CD8-positive, alpha-beta memory T cell (primary cell): ENCODE measurements at regions not wholly inside any gene's neighbourhood (a gene's known extent, or its start where the extent isn't known, plus 50 kb on each side); places are given as distances from the start of the nearest gene placed in this dataset.

Source experiments
- CTCF ChIA-PET: fragments of 350-600 bp; sonication (Branson Sonifier 250); formaldehyde crosslinking; loops from one replicate; lab custom pipeline; 2021; ENCODE audit warnings: antibody characterized with exemption; lab: Charles Lee
- POLR2A ChIA-PET: fragments of 350-600 bp; sonication (Branson Sonifier 250); formaldehyde crosslinking; loops from one replicate; lab custom pipeline; 2021; ENCODE audit warnings: antibody characterized with exemption; lab: Charles Lee
- DNase-seq, 5 donors: peaks; one replicate each; pipeline versions ENCODE4 v3.0.0 to v3.0.0-alpha.2; 2020 to 2022; ENCODE audit warnings: mixed read lengths in 1 of 5
- H3K27ac ChIP-seq: one replicate; pipeline ENCODE4 v1.7.0; 2013; ENCODE audit warnings: low read depth, mild to moderate bottlenecking, low read length, moderate library complexity
- H3K27me3 ChIP-seq: 2 replicates; pipeline ENCODE4 v1.7.0; 2013; ENCODE audit warnings: low read length, mild to moderate bottlenecking; ENCODE audit not compliant: insufficient read depth, poor library complexity, severe bottlenecking
- H3K36me3 ChIP-seq: 2 replicates; pipeline ENCODE4 v1.7.0; 2013; ENCODE audit warnings: mild to moderate bottlenecking, low read length, moderate library complexity; ENCODE audit not compliant: insufficient read depth
- H3K4me1 ChIP-seq: 2 replicates; pipeline ENCODE4 v1.7.0; 2013; ENCODE audit warnings: mild to moderate bottlenecking, low read length, moderate library complexity; ENCODE audit not compliant: insufficient read depth
- H3K4me3 ChIP-seq: 2 replicates; pipeline ENCODE4 v1.7.0; 2013; ENCODE audit warnings: mild to moderate bottlenecking, low read length
- H3K9me3 ChIP-seq: 2 replicates; pipeline ENCODE4 v1.7.0; 2013; ENCODE audit warnings: mild to moderate bottlenecking, low read length
- H3K27ac Mint-ChIP-seq, 8 donors: one replicate each; pipeline ENCODE4 v1.8.0; 2020 to 2021; ENCODE audit warnings: mixed read lengths in 8 of 8, mild to moderate bottlenecking in 6 of 8, inconsistent platforms in 3 of 8, moderate library complexity in 3 of 8
- H3K27me3 Mint-ChIP-seq, 2 donors: one replicate each; pipeline ENCODE4 v1.8.0; 2020 to 2021; ENCODE audit warnings: mixed read lengths in 2 of 2, mild to moderate bottlenecking in 1 of 2, moderate library complexity in 1 of 2
- H3K36me3 Mint-ChIP-seq, 3 donors: one replicate each; pipeline ENCODE4 v1.8.0; 2020 to 2021; ENCODE audit warnings: mixed read lengths in 3 of 3, inconsistent platforms in 1 of 3, mild to moderate bottlenecking in 1 of 3
- H3K4me1 Mint-ChIP-seq, 3 donors: one replicate each; pipeline ENCODE4 v1.8.0; 2020 to 2021; ENCODE audit warnings: mixed read lengths in 3 of 3, inconsistent platforms in 1 of 3, mild to moderate bottlenecking in 1 of 3
- H3K4me3 Mint-ChIP-seq, 7 donors: one replicate each; pipeline ENCODE4 v1.8.0; 2020 to 2021; ENCODE audit warnings: mixed read lengths in 7 of 7, mild to moderate bottlenecking in 6 of 7, moderate library complexity in 4 of 7, inconsistent platforms in 2 of 7
- H3K9me3 Mint-ChIP-seq, 5 donors: one replicate each; pipeline ENCODE4 v1.8.0; 2020 to 2022; ENCODE audit warnings: mixed read lengths in 5 of 5, mild to moderate bottlenecking in 3 of 5, moderate library complexity in 2 of 5, inconsistent platforms in 1 of 5

DNA sequence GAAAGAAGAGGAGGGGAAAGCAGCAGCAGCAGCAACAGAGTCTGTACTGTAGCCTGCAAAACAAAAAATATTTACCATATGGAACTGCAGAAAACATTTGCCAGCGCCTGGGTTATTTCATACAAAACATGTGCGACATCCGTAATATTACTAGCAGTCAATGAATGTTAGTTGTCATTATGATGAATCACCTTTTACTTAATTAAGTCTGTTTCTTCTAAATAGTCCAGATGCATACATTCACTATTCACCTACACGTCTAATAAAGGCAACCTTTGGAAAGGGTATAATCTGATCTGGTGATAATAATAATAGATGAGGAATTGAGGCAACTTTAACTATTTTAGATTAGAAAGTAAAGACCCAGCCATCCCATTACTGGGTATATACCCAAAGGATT lies 426.3 kb upstream of the ST6GAL2 start:
- no peak overlapping the region for H3K27ac ChIP-seq
- no peak overlapping the region for H3K27ac Mint-ChIP-seq
- no peaks in the 10 kb centered on the region for H3K27me3 Mint-ChIP-seq
- no peak overlapping the region for H3K4me3 ChIP-seq
- CTCF ChIA-PET: no interaction called here
- no peaks in the 10 kb centered on the region for H3K9me3 ChIP-seq
- POLR2A ChIA-PET: no interaction called here
- no peaks in the 10 kb centered on the region for H3K27me3 ChIP-seq
- no peaks in the 10 kb centered on the region for H3K4me1 ChIP-seq
- peaks cover 2 to 10% (median 4%) of the 10 kb centered on the region in 5 donors for H3K9me3 Mint-ChIP-seq
- no peaks in the 10 kb centered on the region for H3K36me3 ChIP-seq
- no peaks in the 10 kb centered on the region for H3K4me1 Mint-ChIP-seq
- no peak for DNase-seq
- no peak overlapping the region for H3K4me3 Mint-ChIP-seq
- no peaks in the 10 kb centered on the region for H3K36me3 Mint-ChIP-seq

DNA sequence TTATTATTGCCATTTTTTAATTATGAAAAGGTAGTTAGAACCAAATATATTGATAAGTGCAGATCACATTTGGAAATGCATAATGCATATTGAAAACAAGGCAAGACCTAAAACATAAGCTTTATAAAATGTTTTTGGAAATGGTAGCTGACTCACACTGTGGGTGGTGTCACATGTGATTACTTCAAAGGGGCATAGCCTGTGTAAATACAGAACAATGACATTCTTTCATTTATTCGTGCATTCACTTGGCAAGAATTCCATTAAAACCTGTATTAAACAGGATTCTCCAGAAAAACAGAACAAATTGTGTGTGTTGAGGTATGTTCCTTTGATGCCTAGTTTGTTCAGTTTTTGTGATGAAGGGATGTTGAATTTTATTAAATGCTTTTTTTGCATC lies 427.3 kb upstream of the ST6GAL2 start:
- no peak for DNase-seq
- Mint-ChIP-seq H3K36me3 (no peaks in the 10 kb centered on the region), H3K9me3 (peaks cover 2 to 10% (median 4%) of the 10 kb centered on the region in 5 donors), H3K27ac (no peak overlapping the region), H3K4me3 (no peak overlapping the region), H3K27me3 (no peaks in the 10 kb centered on the region), H3K4me1 (no peaks in the 10 kb centered on the region)
- Histone ChIP-seq H3K4me3 (no peak overlapping the region), H3K36me3 (no peaks in the 10 kb centered on the region), H3K9me3 (no peaks in the 10 kb centered on the region), H3K27me3 (no peaks in the 10 kb centered on the region), H3K27ac (no peak overlapping the region), H3K4me1 (no peaks in the 10 kb centered on the region)
- ChIA-PET CTCF (no interaction called here), POLR2A (no interaction called here)

DNA sequence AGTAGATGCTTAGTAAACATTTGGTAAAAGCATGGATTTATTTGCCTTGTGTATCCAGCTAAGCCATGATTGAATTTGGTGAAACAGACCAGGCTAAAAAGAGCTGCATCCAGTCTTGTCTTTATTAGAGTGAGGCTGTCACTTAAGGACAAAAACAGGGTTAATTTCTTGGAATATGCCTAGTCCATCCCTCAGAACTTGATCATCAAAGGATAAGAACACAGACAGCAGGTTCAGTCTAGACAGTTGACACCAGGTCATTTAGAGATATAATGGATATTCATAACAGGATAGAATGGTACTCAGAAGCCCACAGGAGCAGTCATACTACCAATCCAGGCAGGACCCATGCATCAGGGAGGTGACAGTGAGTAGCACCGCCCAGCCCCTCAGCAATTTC lies 434.9 kb upstream of the ST6GAL2 start:
- no peak overlapping the region for H3K27ac Mint-ChIP-seq
- POLR2A ChIA-PET: no interaction called here
- CTCF ChIA-PET: no interaction called here
- H3K9me3 Mint-ChIP-seq: peaks cover 0 to 24% (median 7%) of the 10 kb centered on the region in 5 donors
- Histone ChIP-seq H3K4me3 (no peak overlapping the region), H3K4me1 (no peaks in the 10 kb centered on the region), H3K27ac (no peak overlapping the region), H3K27me3 (no peaks in the 10 kb centered on the region), H3K36me3 (no peaks in the 10 kb centered on the region), H3K9me3 (no peaks in the 10 kb centered on the region)
- DNase-seq: no peak
- peaks cover 0 to 1% (median 0%) of the 10 kb centered on the region in 3 donors for H3K36me3 Mint-ChIP-seq
- H3K4me3 Mint-ChIP-seq: no peak overlapping the region
- no peaks in the 10 kb centered on the region for H3K27me3 Mint-ChIP-seq
- H3K4me1 Mint-ChIP-seq: no peaks in the 10 kb centered on the region

DNA sequence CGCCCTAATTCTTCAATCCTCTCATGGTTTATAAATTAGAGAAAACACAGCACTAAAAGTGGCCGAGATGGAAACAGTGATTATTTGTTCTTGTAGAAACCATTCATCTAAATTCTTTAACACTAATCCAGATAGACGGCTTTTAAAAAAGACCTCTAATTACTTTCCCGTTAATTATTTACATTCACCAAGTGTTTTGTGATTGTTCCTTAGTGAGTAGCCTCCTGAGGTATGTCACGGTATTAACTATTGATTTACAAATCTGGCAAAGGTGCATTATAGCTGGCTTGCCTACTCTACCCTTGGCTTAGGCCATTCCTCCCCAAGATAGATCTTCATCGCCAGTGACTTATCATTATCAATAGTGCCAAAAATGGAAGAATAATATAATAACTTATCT lies 436.4 kb upstream of the ST6GAL2 start:
- POLR2A ChIA-PET: no interaction called here
- Histone ChIP-seq H3K27ac (no peak overlapping the region), H3K4me1 (no peaks in the 10 kb centered on the region), H3K9me3 (no peaks in the 10 kb centered on the region), H3K4me3 (no peak overlapping the region), H3K27me3 (no peaks in the 10 kb centered on the region), H3K36me3 (no peaks in the 10 kb centered on the region)
- H3K27me3 Mint-ChIP-seq: no peaks in the 10 kb centered on the region
- CTCF ChIA-PET: no interaction called here
- peaks cover 0 to 29% (median 7%) of the 10 kb centered on the region in 5 donors for H3K9me3 Mint-ChIP-seq
- H3K27ac Mint-ChIP-seq: no peak overlapping the region
- H3K36me3 Mint-ChIP-seq: peaks cover 0 to 1% (median 0%) of the 10 kb centered on the region in 3 donors
- no peak overlapping the region for H3K4me3 Mint-ChIP-seq
- DNase-seq: no peak
- H3K4me1 Mint-ChIP-seq: no peaks in the 10 kb centered on the region

DNA sequence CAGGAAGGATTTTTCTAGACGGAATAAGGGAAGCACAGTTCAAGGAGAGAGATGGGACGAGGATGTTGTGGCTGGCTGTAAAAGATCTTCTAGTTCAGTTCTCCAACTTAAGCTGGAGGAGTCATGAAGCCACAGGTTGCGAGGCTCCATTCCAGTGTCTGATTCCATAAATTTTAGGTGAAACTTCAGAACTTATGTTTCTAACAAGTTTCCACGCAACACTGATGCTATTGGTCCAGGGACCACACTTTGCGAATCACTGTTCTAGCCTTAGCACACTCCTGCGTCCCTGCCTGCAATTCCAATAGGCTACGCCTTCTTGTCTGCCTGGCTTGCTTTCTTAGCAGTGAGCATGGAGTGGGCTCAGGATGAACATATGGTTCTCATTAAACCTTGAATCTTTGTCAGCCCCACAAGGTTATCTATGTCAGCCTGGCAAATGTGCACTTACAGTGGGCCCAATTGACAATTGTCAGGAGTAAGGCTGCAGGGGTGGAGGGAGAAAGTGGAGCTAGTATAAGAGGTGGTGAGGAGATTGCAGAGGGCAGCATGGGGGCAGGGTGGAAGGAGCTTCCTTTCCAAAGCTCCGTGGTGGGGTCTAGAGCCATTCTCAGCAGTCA lies 438.1 kb upstream of the ST6GAL2 start:
- no peak for DNase-seq
- no peak overlapping the region for H3K4me3 ChIP-seq
- Mint-ChIP-seq H3K9me3 (peaks cover 0 to 29% (median 4%) of the 10 kb centered on the region in 5 donors), H3K27ac (no peak overlapping the region), H3K27me3 (no peaks in the 10 kb centered on the region), H3K4me3 (no peak overlapping the region), H3K36me3 (peaks cover 0 to 1% (median 0%) of the 10 kb centered on the region in 3 donors), H3K4me1 (no peaks in the 10 kb centered on the region)
- CTCF ChIA-PET: no interaction called here
- no peaks in the 10 kb centered on the region for H3K9me3 ChIP-seq
- H3K4me1 ChIP-seq: no peaks in the 10 kb centered on the region
- H3K27me3 ChIP-seq: no peaks in the 10 kb centered on the region
- H3K36me3 ChIP-seq: no peaks in the 10 kb centered on the region
- no peak overlapping the region for H3K27ac ChIP-seq
- POLR2A ChIA-PET: no interaction called here

DNA sequence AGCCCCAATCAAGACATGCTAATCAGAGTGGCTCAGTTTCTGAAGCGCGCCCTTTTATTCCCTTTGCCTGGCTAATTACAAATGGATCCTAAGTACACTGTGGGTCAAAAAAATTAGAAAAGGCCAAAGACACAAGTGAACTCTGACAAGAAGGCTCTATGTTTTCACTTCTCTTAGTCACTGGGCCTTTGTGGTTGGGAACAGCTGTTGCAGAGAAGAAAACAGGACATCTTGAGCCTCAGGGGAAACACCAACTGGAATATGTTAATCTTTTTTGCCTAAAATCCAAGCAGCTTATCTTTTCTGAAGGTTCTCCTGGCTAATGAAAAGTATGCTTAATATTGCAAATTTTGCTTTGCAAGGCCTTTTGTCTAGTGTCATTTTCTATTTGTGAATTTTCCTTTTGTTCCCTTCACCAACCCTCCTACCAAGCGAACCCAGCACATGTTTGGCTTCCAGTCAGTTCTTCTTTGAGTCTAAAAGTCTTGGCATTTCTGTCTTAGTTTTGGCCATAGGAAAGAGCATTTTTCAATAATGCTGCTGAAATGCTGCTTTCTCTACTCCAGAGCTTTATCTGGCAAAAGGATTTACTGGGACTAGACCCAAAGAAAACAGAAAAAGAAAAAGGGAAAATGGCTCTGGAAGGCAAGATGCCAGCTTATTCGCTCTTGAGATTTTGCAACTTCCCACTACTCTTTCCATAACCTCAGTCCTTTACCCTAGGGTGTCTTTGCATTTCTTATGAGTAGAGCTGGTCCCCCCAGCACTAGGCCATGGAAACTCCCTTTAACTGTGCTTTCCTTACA lies 440.2 kb upstream of the ST6GAL2 start:
- no peak overlapping the region for H3K4me3 Mint-ChIP-seq
- no peaks in the 10 kb centered on the region for H3K4me1 Mint-ChIP-seq
- H3K36me3 ChIP-seq: no peaks in the 10 kb centered on the region
- no peak overlapping the region for H3K27ac Mint-ChIP-seq
- no peak overlapping the region for H3K27ac ChIP-seq
- no peaks in the 10 kb centered on the region for H3K27me3 Mint-ChIP-seq
- no peaks in the 10 kb centered on the region for H3K4me1 ChIP-seq
- no peaks in the 10 kb centered on the region for H3K27me3 ChIP-seq
- no peaks in the 10 kb centered on the region for H3K9me3 ChIP-seq
- H3K36me3 Mint-ChIP-seq: peaks cover 0 to 1% (median 0%) of the 10 kb centered on the region in 3 donors
- ChIA-PET CTCF (no interaction called here), POLR2A (no interaction called here)
- H3K9me3 Mint-ChIP-seq: peaks cover 5 to 31% (median 15%) of the 10 kb centered on the region in 5 donors
- DNase-seq: no peak
- no peak overlapping the region for H3K4me3 ChIP-seq

DNA sequence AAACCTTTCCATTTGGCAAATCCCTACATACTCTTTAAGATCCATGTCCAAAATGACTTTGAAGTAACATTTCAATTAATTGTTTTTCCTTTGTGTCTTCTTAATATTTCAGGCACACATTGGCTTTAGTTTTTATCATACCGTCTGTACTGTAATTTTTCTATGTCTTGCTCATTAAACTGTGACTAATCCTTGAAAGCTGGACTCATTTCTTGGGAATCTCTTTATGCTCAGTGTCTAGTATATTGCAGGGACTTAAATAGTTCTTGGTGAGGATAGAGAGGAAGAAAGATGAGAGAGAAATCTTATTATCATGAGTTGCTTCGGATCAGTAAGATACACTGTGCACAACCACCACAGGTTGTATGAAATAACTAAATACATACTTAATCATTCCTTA lies 448.3 kb upstream of the ST6GAL2 start:
- Mint-ChIP-seq H3K36me3 (no peaks in the 10 kb centered on the region), H3K27ac (no peak overlapping the region), H3K27me3 (no peaks in the 10 kb centered on the region), H3K4me3 (no peak overlapping the region), H3K4me1 (no peaks in the 10 kb centered on the region), H3K9me3 (peaks cover 10 to 29% (median 12%) of the 10 kb centered on the region in 5 donors)
- DNase-seq: no peak
- H3K4me3 ChIP-seq: no peak overlapping the region
- ChIA-PET POLR2A (no interaction called here), CTCF (no interaction called here)
- no peaks in the 10 kb centered on the region for H3K36me3 ChIP-seq
- no peaks in the 10 kb centered on the region for H3K27me3 ChIP-seq
- no peak overlapping the region for H3K27ac ChIP-seq
- no peaks in the 10 kb centered on the region for H3K4me1 ChIP-seq
- H3K9me3 ChIP-seq: no peaks in the 10 kb centered on the region

DNA sequence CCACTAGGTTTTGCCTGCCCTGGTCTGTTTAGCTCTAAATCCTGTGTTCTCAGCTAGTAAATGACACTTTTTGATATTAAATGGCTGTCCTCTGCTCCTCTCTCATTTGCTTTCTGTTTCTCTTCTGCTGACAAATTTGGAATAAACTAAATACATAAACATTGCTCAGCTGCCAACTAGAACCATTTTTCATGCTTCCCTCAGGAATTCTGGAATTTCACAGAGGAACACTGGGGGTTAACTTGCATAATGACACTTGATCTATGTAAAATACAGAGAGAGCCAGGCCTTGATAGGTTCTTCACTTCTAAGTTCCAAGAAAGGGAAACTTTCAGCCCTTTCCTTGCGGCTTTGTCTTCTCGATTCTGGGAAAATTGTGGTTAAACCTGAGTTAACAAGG lies 450.6 kb upstream of the ST6GAL2 start:
- Histone ChIP-seq H3K4me3 (no peak overlapping the region), H3K4me1 (no peaks in the 10 kb centered on the region), H3K27ac (no peak overlapping the region), H3K27me3 (no peaks in the 10 kb centered on the region), H3K9me3 (no peaks in the 10 kb centered on the region), H3K36me3 (no peaks in the 10 kb centered on the region)
- POLR2A ChIA-PET: no interaction called here
- no peak overlapping the region for H3K4me3 Mint-ChIP-seq
- H3K27me3 Mint-ChIP-seq: no peaks in the 10 kb centered on the region
- CTCF ChIA-PET: no interaction called here
- H3K9me3 Mint-ChIP-seq: peaks cover 5 to 21% (median 6%) of the 10 kb centered on the region in 5 donors
- no peaks in the 10 kb centered on the region for H3K36me3 Mint-ChIP-seq
- no peak overlapping the region for H3K27ac Mint-ChIP-seq
- DNase-seq: no peak
- H3K4me1 Mint-ChIP-seq: no peaks in the 10 kb centered on the region
